NCI-H345 treated with DMSO at 0.1 percent for 48 hours (cell line): ENCODE measurements at regions not wholly inside any gene's neighbourhood (a gene's known extent, or its start where the extent isn't known, plus 50 kb on each side); places are given as distances from the start of the nearest gene placed in this dataset.

Source experiments
- DNase-seq: peaks from one replicate; lab custom pipeline; 2025; ENCODE audit not compliant: unreplicated experiment; lab: John Stamatoyannopoulos, UW

DNA sequence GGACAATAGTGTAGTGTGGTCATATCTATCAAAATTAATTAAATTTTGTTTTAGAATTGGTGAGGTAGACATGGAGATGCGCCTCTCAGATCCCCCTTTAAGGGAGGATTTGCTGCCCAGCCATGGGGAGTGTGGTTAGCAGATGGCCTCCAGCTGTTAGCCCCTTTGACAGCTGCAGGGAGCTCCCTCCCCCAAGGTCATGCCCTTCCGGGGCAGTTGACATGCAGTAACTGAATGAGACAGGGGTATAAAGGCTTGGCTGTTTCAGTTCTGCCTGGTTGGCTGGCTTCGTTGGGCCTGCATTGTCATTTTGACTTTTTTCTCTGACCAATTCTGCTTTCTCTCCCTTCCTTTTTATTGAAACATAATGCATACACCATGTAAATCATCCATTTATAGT is 291.5 kb upstream of the SRRM4 start:
- DNase-seq = no peak

DNA sequence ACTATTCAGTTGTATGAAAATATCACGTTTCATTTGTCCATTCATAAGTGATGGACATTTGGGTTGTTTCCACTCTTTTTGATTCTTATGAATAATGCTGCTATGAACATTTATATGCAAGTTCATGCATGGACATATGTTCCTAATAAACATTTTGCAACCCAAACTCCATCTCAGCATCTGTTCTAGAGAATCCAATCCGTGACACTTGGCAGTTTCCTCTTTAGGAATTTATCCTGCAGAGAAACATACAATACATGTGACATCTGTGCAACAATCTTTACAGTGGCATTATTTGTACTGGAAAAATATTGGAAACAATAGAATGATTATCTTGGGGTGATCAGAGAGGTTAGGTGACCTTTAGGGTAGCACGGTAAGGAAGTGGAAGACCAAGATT is 290.8 kb upstream of the SRRM4 start:
- no peak for DNase-seq

DNA sequence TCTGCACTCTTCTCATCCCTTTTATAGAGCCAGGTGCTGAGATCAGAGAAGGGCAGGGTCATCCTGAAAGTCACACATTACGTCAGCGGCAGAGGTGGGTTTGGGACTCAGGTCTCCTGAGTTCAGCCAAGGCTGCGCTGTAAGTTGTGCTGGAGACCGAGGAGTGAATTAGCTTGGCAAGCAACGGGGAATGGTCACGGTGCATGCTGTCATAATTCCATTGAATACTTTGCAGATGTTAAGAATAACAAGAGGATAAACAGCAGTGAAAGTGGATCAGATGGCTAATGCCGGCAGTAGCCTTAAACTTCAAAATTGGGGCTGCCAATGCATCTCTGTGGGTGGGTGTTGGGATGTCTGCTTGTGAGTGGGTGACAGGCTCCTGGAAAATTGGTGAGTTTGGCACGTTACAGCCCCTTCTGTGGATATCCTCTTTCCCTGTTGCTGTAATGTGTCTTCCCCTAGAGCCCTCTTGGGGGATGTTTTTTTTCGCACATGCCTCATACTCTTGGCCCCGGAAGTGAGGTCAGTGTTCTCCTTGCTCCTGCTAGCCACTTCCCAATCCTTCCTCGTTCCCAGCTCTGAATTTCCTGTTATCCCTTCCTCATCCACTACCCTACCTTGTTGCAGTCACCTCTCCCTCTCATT is 287.1 kb upstream of the SRRM4 start:
- no peak for DNase-seq

DNA sequence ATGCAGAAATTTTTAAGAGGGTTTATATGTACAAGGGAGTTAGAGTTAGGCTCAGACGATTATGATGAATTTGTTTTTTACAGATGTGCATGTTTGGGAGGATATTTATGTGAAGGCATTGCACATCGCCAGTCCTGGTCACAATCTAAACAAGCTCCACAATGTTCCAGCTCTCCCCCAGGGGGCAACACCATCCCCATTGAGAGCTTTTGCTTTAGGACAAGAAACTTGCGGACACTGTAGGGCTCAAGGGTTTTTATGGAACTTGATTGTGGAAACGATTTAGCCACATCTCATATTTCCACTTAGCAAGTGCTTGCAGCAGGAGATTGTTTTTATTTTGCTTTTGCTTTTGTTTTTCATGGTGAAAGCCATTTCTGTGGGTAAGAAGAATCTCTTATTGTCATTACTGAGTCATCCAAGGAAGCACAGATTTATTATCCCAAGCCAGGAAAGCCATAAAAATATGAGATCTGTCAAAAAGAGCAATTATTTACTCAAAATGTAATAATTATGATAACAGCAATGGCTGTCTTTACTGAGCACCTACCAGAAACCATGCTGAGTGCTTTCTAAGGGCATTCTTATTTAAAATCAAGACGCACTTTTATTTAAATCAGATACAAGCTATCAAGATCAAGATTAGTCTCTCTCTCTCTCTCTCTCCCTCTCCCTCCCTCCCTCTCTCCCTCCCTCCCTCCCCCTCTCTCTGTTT is 276.7 kb upstream of the SRRM4 start:
- DNase-seq = no peak

DNA sequence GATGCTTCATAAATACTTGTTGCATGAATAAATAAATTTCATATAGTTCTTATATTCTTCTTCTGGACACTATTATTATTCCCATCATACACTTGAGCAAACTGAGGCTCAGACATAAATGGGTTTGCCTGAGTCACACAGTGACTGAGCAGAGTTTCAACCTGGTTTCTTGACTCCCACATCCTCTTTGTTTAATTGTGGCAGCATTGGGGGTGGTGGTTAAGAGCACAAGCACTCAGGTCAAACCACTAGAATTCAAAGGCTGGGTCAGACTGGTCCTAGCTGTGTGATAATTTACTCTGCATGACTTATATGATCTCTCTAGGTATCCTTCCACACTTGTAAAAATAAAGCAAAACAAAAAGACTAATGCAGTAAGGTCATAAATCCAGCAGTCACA is 274.9 kb upstream of the SRRM4 start:
- DNase-seq = no peak

DNA sequence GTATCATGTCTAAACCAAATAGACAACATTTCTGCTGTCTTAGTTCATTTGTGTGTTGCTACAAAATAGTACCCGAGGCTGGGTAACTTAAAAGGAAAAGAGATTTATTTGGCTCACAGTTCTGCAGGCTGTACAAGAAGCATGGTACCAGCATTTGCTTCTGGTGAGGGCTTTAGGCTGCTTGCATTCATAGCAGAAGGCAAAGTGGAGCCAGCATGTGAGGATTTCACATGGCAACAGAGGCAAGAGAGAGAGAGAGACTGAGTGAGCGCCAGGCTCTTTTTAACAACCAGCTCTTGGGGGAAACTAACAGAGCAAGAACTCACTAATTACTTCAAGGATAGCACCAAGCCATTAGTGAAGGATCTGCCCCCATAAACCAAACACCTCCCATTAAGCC is 271.4 kb upstream of the SRRM4 start:
- no peak for DNase-seq

DNA sequence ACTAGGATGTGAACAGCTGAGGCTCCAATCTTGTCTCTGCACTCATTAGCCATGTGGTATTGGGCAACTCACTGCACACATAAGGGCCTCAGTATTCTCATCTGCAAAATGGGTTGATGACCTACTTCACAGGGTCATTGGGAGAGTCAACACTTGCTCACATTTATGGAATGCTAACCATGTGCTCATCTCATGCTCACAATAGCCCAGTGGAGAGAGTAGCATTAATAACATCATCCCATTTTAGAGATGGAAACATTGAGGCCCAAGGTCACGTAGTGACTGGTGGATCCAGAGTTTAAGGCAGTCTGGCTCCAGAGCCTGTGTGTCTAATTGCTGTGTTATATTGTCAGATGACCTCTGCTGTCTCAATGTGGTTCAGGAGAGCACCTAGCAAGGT is 270.2 kb upstream of the SRRM4 start:
- no peak for DNase-seq

DNA sequence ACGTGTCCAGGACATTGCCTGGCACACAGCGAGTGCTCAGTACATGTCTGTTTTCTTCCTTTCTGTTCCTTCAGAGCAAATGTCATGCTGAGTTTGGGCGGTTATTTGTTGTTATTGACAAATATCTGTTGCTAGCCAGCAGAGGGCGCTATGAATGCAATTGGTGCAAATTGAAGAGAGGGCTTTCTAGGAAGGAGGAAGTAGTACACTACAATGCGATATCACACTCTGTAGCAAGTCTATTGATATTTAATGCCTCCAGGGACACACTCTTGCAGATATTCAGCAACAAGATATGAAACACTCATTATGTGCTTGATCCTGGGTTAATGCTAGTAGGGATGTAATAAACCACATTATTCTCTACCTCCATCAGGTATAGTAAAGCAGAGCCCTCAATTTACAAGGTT is 267.3 kb upstream of the SRRM4 start:
- peak; percentile 16 for DNase-seq

DNA sequence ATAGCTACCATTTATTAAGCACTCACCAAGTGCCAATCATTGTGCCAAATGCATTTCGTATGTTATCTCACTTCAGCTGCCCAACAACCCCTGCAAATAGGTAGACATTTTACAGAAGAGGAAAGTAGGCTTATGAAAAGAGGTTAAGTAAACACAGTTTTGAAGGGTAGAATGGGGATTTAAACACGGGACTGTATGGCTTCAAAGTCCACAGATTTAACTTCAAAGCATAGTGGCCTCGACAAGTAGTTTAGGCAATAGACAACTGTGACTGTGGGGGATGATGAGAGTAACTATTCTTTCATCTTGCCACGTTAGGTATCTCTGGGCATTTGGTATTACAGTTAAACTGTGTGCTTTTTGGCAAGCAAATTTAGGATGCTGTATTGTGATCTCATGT is 266.8 kb upstream of the SRRM4 start:
- DNase-seq = no peak

DNA sequence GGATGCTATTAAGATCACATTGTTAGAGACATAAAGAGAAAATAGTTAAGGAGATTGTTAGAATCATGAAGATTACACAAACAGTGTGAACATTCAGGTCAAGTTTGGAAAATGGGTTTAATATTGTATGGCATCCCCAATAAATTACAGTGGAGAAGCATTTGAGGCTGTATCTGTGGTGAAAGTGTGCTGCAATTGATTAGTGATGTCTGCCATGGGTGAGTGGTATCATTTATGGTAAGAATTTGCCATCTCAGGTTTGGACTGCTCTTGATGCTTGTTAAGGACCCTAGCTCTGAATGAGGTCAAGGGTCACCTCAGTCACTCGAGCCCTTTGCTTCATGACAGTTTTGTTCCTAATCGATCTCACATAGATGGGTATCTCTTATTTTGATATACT is 265.7 kb upstream of the SRRM4 start:
- no peak for DNase-seq

DNA sequence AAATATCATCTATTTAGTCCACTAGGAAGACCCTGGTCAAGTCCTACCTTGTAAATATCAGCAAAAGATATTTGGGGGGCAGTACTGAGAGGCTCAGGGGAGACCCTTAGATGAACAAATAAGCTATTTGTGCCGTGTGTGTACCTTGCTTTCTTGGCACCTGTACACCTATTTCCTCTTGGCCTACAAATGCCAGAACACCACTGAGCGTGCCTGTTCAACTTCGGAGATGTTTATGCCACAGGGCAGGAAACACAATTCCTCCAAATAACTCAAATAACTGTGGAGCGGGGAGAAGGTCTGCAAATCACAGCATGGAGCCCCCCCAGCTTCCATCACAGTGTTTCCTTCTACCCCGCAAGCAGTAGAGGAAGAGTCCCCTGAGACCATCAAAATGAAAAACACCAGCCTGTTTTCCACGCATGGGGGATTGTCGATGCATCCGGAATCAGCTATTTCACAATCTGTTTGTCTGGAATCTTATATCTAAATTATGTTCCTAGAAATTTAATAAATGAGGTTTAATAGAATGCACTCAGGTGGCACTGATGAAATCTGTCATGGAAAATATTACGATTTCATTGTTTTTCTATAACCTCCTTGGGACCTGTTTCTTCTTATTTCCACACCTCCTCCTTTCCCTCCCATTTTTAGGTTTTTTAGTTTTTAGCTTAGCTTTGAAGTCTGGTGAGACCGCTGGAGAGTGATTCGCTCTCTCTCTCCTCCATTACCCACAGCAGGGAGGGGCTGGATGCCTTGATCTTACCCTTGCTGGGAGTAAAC is 254.0 kb upstream of the SRRM4 start:
- DNase-seq = no peak

DNA sequence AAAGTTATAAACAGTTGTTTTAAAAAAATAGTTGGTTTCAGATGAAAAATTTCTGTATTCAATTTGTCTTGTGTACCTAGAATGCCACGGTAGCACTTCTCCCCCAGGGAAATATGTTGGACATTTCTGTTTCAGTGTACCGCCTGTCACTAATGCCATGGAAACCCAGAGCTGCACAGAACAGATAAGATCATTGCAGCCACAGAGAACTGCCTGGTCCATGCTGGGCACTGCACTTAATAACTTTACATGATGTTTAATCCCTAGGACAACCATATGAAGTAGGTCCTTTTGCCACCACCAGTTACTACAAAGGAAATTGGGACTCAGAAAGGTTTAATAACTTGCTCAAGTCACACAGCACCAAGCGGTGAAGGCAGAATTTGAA is 253.4 kb upstream of the SRRM4 start:
- DNase-seq = no peak

DNA sequence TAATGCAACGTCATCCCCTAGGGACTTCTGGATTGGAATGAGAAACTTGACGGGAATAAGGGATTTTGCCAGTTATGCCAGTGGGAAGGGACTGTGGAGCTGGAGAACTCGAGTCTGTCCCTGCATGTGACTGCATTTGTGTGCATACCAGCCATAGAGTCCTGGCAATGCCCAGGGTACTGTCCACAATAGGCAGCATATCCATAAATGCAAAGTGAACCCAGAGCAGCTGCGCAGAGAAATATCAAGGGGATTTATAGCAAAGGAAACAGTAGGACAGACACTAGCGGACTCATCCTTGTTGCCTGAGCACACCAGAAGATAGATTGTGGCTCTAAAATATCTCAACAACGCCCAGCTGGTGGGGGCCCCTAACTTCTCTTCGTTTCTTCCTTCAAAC is 247.1 kb upstream of the SRRM4 start:
- no peak for DNase-seq

DNA sequence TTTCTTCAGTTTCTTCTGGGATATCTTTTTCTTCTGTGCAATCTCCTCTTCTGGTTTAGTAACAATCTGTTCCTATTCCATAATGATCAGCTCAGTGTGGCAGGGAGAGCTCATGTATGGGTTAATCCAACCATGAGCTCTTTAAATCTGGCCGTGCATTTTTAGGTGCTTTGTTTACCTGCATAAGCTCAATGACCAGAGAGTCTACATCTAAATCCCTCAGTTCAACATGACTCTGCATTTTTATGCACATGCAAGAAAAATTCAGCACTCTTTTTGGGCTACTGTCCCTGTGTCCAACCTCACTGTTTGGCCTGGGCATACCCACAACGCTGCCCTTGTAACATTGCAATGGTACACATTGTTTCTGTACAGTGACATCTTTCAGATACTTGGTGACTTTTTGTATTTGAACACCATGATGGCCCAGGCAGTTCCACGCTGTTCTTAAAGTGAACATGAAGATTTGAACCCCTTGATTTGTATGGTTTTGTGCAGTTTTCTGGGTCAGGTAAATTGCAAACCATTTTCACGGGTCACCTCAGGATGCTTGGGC is 243.3 kb upstream of the SRRM4 start:
- no peak for DNase-seq

DNA sequence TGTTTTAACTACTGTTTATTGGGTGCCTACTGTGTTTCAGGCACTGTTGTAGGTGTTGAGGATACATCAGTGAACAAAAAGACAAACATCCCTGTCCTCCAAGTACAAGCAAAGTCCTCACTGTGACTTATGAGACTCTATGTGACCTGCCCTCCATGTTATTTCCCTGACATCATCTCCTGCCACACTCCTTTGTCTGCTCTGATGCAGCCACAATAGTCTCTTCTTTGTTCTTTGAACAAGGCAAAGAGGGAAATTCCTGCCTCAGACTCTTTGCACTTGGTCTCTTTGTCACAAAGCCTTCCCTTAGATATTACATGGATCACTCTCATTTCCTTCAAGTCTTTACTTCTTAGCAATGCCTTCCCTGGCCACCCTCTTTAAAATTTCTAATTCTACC is 240.1 kb upstream of the SRRM4 start:
- no peak for DNase-seq

DNA sequence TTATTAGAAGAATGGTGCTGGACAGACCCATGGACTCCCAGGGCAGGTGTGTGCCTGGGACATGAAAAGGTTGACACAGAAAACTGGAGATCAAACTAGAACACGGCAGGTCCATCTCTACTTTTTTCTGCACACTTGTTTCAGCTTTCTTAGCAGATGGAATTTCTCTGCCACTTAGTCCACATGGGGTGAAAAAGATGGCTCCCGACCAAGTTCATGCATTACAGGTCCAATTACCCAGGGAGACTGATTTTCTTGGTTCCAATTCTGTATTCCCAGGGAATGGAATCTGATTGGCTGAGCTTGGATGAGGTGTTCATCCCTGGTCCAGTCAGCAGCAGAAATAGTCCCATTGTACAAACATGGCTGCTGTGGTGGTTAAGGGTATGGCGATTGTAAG is 238.9 kb upstream of the SRRM4 start:
- DNase-seq = no peak

DNA sequence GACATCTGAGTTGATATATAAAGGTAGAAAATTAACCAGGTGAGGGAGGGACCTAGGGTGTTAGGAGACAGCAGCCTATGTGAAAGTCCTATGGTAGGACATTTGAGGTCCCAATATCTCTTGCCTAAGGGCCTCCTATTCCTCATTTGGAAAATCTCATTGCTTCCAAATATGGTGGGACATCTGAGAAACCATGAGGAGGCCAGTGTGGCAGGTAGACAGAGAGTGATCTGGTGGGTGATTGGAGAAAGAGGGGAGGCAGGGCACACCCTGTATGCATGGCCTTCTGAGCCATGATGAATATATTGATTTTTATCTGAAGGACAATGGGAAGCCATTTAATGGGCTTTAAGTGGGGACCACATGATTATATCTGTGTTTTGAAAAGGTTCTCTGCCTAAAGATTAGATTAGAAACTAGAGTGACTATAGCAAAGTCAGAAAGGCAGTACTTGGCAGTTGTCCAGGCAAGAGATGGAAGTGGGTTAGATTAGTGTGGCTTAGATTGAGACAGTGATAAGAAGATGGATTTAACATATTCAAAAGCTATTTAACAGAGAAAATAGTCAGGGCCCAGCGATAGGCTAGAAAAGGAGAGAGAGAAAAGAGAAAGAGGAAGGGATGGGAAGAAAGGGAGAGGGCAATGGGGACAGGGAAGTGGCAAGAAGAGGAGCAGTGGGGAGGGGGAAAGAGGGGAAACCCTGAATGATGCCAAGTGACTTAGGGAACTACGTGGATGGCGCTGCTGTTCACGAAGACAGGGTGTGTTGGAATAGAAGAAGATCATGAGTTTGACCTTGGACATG is 237.2 kb upstream of the SRRM4 start:
- DNase-seq = peak; percentile 70

DNA sequence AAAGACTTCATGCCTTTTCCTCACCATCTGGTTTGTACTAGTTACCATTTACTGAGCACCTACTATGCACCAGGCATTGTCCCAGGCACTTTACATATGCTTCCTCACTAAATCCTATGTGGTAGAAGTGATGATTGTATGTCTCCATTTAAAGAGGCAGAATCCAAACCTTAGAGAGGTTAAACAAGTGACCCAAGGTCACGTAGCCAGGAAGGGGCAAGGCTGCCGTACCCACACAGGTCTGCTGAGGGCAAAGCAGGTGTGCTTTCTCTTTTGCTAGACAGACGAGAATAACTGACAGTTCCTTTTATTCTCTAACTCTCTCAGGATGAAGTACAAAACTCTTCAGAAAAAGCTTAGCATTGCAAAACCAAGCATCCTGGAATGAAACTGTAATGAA is 235.2 kb upstream of the SRRM4 start:
- no peak for DNase-seq

DNA sequence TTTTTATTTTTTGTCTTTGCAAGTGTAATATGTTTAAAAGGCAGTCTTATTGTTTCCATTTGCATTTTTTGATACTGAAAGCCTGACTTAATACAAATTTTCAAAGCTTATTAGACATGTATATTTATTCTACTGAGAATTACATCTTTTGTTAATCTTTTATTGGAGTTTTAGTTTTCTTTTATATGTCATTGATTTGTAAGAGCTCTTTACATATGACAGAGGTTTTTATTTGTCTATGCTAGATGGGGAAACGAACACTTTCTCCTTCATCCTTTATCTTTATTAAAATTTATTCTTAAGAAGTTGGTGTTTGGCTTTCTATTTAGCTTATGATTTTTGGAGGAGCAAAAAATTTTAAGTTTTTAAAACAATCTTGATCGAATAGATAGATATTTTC is 234.4 kb upstream of the SRRM4 start:
- DNase-seq = no peak

DNA sequence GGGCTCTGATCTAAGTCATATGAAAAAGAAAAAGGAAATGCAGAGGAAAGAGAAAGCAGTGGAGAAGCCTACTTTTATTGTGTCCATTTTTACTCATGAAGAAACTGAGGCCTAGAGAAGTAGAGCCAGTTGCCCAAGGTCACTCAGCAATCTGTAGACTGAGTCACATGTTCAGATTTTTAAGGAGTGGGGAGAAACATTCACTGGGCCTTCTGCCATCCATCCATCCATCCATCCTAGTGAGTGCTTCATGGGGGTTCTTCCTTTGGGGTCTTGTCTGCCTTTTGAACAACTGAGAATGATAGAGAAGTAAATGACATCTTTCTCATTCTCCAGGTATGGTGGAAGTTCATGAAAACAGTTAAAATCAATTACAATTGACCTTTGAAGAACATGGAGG is 233.6 kb upstream of the SRRM4 start:
- no peak for DNase-seq
